GM12892 (cell line): ENCODE measurements at regions not wholly inside any gene's neighbourhood (a gene's known extent, or its start where the extent isn't known, plus 50 kb on each side); places are given as distances from the start of the nearest gene placed in this dataset.

Experiments
- POLR2A ChIP-seq: IDR thresholded peaks from 2 replicates; pipeline ENCODE4 v1.6.1; 2011; ENCODE audit warnings: low read depth, low read length, control low read depth
- POLR2AphosphoS5 ChIP-seq: IDR thresholded peaks from 2 replicates; pipeline ENCODE4 v1.6.1; 2011; ENCODE audit warnings: low read depth, low read length, control low read depth
- TAF1 ChIP-seq: IDR thresholded peaks from 2 replicates; pipeline ENCODE4 v1.6.1; 2011; ENCODE audit warnings: low read depth, mild to moderate bottlenecking, control low read depth, low read length, borderline replicate concordance

GRCh38 chr16:62805221-62805857, 769.1 kb upstream of the CDH8 start:
- TF ChIP-seq POLR2A (no peak), POLR2AphosphoS5 (no peak), TAF1 (no peak)
